ENCODE measurements at regions not wholly inside any gene's neighbourhood (a gene's known extent, or its start where the extent isn't known, plus 50 kb on each side); places are given as distances from the start of the nearest gene placed in this dataset.

GRCh38 chr5:124849774-124850173, 103.3 kb upstream of the ZNF608 start:
- no peak for TF ChIP-seq TEAD4 (IDR thresholded peaks at IDR 0.05)
- TF ChIP-seq TCF12 (IDR thresholded peaks at IDR 0.05; ENCODE audit: low read depth): no peak
- TF ChIP-seq EGR1 (IDR thresholded peaks at IDR 0.05): no peak
- TF ChIP-seq CEBPB (IDR thresholded peaks at IDR 0.05): no peak
- TF ChIP-seq ZBTB7A (IDR thresholded peaks at IDR 0.05; ENCODE audit: low read depth): no peak
- no peak for TF ChIP-seq MAX (IDR thresholded peaks at IDR 0.05)
- TF ChIP-seq REST (IDR thresholded peaks at IDR 0.05; ENCODE audit: low read depth): no peak
- no peak for TF ChIP-seq EP300 (IDR thresholded peaks at IDR 0.05; ENCODE audit: borderline replicate concordance)
- no peak for TF ChIP-seq NFIC (IDR thresholded peaks at IDR 0.05)
- no peak for TF ChIP-seq RAD21 (IDR thresholded peaks at IDR 0.05; ENCODE audit: low read depth)
- no peak for TF ChIP-seq TAF1 (IDR thresholded peaks at IDR 0.05; ENCODE audit: low read depth)
- no peak for TF ChIP-seq CREB1 (IDR thresholded peaks at IDR 0.05; ENCODE audit: low read depth)
- no peak for TF ChIP-seq YY1 (IDR thresholded peaks at IDR 0.05; ENCODE audit: low read depth)
- TF ChIP-seq USF1 (IDR thresholded peaks at IDR 0.05): no peak
- no peak for TF ChIP-seq FOXM1 (IDR thresholded peaks at IDR 0.05; ENCODE audit: borderline replicate concordance, low read depth)

- TF ChIP-seq TAF1 (IDR thresholded peaks at IDR 0.05; ENCODE audit: low read depth) (no peak), ZBTB7A (IDR thresholded peaks at IDR 0.05; ENCODE audit: low read depth) (no peak), USF1 (IDR thresholded peaks at IDR 0.05) (no peak), YY1 (IDR thresholded peaks at IDR 0.05; ENCODE audit: low read depth) (no peak), MAX (IDR thresholded peaks at IDR 0.05) (no peak), EP300 (IDR thresholded peaks at IDR 0.05; ENCODE audit: borderline replicate concordance) (no peak), CREB1 (IDR thresholded peaks at IDR 0.05; ENCODE audit: low read depth) (no peak), TEAD4 (IDR thresholded peaks at IDR 0.05) (no peak), CEBPB (IDR thresholded peaks at IDR 0.05) (no peak), RAD21 (IDR thresholded peaks at IDR 0.05; ENCODE audit: low read depth) (no peak), EGR1 (IDR thresholded peaks at IDR 0.05) (no peak)
Measured at GRCh38 chr5:124856726-124857125, 110.3 kb upstream of the ZNF608 start.

GRCh38 chr5:124858612-124859011, 112.2 kb upstream of the ZNF608 start:
- TF ChIP-seq EGR1 (IDR thresholded peaks at IDR 0.05) (no peak), EP300 (IDR thresholded peaks at IDR 0.05; ENCODE audit: borderline replicate concordance) (no peak), REST (IDR thresholded peaks at IDR 0.05; ENCODE audit: low read depth) (no peak), NFIC (IDR thresholded peaks at IDR 0.05) (no peak), CREB1 (IDR thresholded peaks at IDR 0.05; ENCODE audit: low read depth) (no peak), TEAD4 (IDR thresholded peaks at IDR 0.05) (no peak), TAF1 (IDR thresholded peaks at IDR 0.05; ENCODE audit: low read depth) (no peak), USF1 (IDR thresholded peaks at IDR 0.05) (no peak), RAD21 (IDR thresholded peaks at IDR 0.05; ENCODE audit: low read depth) (no peak), MAX (IDR thresholded peaks at IDR 0.05) (no peak), FOXM1 (IDR thresholded peaks at IDR 0.05; ENCODE audit: borderline replicate concordance, low read depth) (no peak), CEBPB (IDR thresholded peaks at IDR 0.05) (no peak), TCF12 (IDR thresholded peaks at IDR 0.05; ENCODE audit: low read depth) (no peak), YY1 (IDR thresholded peaks at IDR 0.05; ENCODE audit: low read depth) (no peak), ZBTB7A (IDR thresholded peaks at IDR 0.05; ENCODE audit: low read depth) (no peak)

GRCh38 chr5:124859027-124859426, 112.6 kb upstream of the ZNF608 start:
- TF ChIP-seq EGR1 (IDR thresholded peaks at IDR 0.05) (no peak), TAF1 (IDR thresholded peaks at IDR 0.05; ENCODE audit: low read depth) (no peak), USF1 (IDR thresholded peaks at IDR 0.05) (no peak), CEBPB (IDR thresholded peaks at IDR 0.05) (no peak), TCF12 (IDR thresholded peaks at IDR 0.05; ENCODE audit: low read depth) (no peak), EP300 (IDR thresholded peaks at IDR 0.05; ENCODE audit: borderline replicate concordance) (no peak), NFIC (IDR thresholded peaks at IDR 0.05) (no peak), TEAD4 (IDR thresholded peaks at IDR 0.05) (no peak), MAX (IDR thresholded peaks at IDR 0.05) (no peak), REST (IDR thresholded peaks at IDR 0.05; ENCODE audit: low read depth) (no peak), RAD21 (IDR thresholded peaks at IDR 0.05; ENCODE audit: low read depth) (no peak), YY1 (IDR thresholded peaks at IDR 0.05; ENCODE audit: low read depth) (no peak), FOXM1 (IDR thresholded peaks at IDR 0.05; ENCODE audit: borderline replicate concordance, low read depth) (no peak), ZBTB7A (IDR thresholded peaks at IDR 0.05; ENCODE audit: low read depth) (no peak), CREB1 (IDR thresholded peaks at IDR 0.05; ENCODE audit: low read depth) (no peak)
